GM12872 (cell line): ENCODE measurements at regions not wholly inside any gene's neighbourhood (a gene's known extent, or its start where the extent isn't known, plus 50 kb on each side); places are given as distances from the start of the nearest gene placed in this dataset.

Experiments
- TF ChIP-seq, protein P1 (sequence below): IDR thresholded peaks from 3 replicates; pipeline ENCODE4 v1.5.1; 2011; ENCODE audit warnings: low read depth, mild to moderate bottlenecking, low read length, moderate library complexity; ENCODE audit not compliant: insufficient read depth

DNA sequence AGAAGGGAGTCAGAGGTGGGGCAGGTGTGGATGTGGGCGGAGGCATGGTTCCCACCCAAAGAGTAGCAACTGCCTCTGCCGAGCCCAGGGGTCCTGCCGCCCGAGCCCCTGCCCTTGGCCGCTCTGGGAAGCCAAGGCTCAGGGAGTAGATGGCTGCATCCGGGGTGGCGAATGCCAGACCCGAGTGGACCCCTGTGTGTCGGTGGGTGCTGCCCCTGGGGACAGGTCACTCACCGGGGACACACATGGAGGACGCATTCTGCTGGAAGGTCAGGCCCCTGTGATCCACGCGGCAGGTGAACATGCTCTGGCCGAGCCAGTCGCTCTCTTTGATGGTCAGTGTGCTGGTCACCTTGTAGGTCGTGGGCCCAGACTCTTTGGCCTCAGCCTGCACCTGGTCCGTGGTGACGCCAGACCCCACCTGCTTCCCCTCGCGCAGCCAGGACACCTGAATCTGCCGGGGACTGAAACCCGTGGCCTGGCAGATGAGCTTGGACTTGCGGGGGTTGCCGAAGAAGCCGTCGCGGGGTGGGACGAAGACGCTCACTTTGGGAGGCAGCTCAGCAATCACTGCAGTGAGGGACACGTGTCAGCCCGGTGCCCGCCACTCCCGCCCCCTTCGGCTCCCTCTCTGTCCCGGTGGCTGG lies 329.0 kb downstream of the TMEM121 start:
- TF ChIP-seq, protein P1, sequence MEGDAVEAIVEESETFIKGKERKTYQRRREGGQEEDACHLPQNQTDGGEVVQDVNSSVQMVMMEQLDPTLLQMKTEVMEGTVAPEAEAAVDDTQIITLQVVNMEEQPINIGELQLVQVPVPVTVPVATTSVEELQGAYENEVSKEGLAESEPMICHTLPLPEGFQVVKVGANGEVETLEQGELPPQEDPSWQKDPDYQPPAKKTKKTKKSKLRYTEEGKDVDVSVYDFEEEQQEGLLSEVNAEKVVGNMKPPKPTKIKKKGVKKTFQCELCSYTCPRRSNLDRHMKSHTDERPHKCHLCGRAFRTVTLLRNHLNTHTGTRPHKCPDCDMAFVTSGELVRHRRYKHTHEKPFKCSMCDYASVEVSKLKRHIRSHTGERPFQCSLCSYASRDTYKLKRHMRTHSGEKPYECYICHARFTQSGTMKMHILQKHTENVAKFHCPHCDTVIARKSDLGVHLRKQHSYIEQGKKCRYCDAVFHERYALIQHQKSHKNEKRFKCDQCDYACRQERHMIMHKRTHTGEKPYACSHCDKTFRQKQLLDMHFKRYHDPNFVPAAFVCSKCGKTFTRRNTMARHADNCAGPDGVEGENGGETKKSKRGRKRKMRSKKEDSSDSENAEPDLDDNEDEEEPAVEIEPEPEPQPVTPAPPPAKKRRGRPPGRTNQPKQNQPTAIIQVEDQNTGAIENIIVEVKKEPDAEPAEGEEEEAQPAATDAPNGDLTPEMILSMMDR, result no peak

DNA sequence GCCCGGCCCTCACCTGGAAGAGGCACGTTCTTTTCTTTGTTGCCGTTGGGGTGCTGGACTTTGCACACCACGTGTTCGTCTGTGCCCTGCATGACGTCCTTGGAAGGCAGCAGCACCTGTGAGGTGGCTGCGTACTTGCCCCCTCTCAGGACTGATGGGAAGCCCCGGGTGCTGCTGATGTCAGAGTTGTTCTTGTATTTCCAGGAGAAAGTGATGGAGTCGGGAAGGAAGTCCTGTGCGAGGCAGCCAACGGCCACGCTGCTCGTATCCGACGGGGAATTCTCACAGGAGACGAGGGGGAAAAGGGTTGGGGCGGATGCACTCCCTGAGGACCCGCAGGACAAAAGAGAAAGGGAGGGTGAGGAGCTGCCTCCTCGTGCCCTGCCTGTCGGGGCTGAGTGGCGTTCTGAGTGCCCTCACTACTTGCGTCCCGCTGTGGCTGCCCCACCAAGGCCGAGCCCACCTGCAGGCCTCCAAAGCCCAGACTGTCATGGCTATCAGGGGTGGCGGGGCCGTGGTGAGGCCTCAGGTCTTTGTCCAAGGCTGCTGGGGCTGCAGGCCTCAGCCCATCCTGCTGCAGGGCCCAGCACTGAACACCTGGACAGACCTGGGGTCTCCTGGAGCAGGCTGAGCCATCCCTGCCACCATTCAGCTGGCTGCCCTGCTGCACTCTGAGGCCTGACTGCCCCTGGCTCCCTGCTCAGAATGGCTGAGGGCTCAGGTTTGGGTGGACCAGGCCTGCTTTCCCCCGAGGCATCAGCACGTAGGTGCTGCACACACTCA lies 329.7 kb downstream of the TMEM121 start:
- TF ChIP-seq, protein P1, result no peak

DNA sequence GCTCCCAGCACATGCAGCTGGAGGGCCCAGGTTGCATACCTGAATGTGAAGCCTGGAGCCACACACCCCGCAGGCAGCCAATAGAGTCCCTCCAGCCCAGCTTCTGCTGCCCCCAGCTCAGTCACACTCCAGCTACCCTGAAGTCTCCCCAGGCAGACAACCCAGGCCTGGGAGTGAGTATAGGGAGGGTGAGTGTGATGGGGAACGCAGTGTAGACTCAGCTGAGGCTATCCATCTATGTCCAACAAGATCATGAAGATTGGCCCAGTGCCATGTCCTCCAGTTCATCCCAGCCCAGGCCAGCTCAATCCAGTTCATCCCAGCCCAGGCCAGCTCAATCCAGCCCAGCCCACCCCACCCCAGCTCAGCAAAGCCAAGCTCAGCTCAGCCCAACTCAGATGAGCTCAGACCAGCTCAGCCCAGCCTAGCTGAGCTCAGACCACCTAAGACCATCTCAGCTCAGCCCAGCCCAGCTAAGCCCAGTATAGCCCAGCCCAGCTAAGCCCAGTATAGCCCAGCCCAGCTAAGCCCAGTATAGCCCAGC lies 330.4 kb downstream of the TMEM121 start:
- TF ChIP-seq, protein P1, result no peak

DNA sequence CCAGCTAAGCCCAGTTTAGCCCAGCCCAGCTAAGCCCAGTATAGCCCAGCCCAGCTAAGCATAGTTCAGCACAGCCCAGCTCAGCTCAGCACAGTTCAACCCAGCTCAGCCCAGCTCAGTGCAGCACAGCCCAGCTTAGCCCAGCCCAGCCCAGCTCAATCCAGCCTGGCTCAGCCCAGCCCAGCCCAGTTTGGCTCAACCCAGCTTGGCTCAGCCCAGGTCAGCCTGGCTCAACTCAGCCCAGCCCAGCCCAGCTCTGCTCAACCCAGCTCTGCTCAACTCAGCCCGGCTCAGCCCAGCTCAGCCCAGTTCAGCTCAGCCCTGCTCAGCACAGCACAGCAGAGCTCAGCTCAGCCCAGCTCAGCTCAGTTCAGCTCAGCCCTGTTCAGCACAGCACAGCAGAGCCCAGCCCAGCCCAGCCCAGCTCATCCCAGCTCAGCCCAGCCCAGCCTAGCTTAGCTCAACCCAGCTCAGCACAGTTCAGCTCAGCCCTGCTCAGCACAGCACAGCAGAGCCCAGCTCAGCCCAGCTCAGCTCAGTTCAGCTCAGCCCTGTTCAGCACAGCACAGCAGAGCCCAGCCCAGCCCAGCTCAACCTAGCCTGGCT lies 330.9 kb downstream of the TMEM121 start:
- TF ChIP-seq, protein P1, result no peak

DNA sequence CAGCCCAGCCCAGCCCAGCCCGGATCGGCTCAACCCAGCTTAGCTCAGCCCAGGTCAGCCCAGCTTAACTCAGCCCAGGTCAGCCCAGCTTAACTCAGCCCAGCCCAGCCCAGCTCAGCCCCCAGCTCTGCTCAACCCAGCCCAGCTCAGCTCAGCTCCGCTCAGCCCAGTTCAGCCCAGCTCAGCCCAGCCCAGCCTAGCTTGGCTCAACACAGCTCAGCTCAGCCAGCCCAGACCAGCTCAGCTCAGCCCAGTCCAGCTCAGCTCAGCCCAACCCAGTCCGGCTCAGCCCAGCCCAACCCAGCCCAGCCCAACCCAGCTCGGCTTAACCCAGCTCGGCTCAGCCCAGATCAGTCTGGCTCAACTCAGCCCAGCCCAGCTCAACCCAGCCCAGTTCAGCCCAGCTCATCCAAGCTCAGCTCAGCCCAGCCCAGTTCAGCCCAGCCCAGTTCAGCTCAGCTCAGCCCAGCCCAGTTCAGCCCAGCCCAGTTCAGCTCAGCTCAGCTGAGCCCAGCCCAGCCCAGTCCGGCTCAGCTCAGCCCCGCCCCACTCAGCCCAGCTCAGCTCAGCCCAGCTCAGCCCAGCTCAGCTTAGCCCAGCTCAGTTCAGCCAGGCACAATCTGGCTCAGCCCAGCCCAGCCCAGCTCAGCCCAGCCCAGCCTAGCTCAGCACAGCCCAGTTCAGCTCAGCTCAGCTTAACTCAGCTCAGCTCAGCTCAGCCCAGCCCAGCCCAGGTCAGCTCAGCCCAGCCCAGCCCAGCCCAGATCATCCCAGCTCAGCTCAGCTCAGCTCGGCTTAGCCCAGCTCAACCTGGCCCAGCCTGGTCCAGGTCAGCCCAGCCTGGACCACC lies 331.7 kb downstream of the TMEM121 start:
- TF ChIP-seq, protein P1, result no peak

DNA sequence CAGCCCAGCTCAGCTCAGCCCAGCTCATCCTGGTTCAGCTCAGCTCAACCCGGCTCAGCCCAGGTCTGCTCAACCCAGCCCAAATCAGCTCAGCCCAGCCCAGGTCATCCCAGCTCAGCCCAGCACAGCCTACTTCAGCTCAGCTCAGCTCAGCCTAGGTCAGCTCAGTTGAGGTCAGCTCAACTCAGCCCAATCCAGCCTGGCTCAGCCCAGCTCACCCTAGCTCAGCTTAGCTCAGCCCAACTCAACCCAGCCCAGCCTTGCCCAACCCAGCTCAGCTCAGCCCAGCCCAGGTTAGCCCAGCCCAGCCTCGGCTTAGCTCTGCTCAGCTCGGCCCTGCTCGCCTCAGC lies 332.3 kb downstream of the TMEM121 start:
- TF ChIP-seq, protein P1, result no peak
